ENCODE measurements at regions not wholly inside any gene's neighbourhood (a gene's known extent, or its start where the extent isn't known, plus 50 kb on each side); places are given as distances from the start of the nearest gene placed in this dataset.

GRCh38 chr7:68272507-68272906 lies 1275.9 kb downstream of the TYW1 start:
- Histone ChIP-seq H4K5ac (ENCODE audit: low read depth, low read length) (no peak overlapping the region), H3K4me1 (ENCODE audit: control insufficient read depth, insufficient read depth, low read length) (no peaks in the 10 kb centered on the region), H3K9ac (ENCODE audit: low read depth, low read length) (no peak overlapping the region), H3K27me3 (ENCODE audit: control insufficient read depth, insufficient read depth, low read length) (no peaks in the 10 kb centered on the region), H2BK15ac (ENCODE audit: low read depth, low read length) (no peak overlapping the region), H3K14ac (replicated peaks; ENCODE audit: low read depth, low read length) (no peak overlapping the region), H3K23ac (ENCODE audit: low read depth, low read length) (no peak overlapping the region), H3K27ac (ENCODE audit: insufficient read depth, low read length) (no peak overlapping the region), H4K20me1 (ENCODE audit: insufficient read depth, low read length) (no peaks in the 10 kb centered on the region), H3K9me1 (ENCODE audit: insufficient read depth, low read length) (no peaks in the 10 kb centered on the region), H3K4me3 (ENCODE audit: insufficient read depth, low read depth, low read length) (no peak overlapping the region), H2BK120ac (ENCODE audit: low read depth, low read length) (no peak overlapping the region), H3K4ac (ENCODE audit: low read depth, low read length) (no peak overlapping the region), H3K4me2 (ENCODE audit: low read depth, low read length) (no peak overlapping the region), H3K18ac (ENCODE audit: low read depth, low read length) (no peak overlapping the region), H4K91ac (ENCODE audit: insufficient read depth, low read depth, low read length) (no peak overlapping the region), H3K36me3 (ENCODE audit: control insufficient read depth, insufficient read depth, low read length) (no peaks in the 10 kb centered on the region), H3K79me1 (ENCODE audit: low read depth in 1 of 2, low read length in 2 of 2) (no peaks in the 10 kb centered on the region), H4K8ac (ENCODE audit: low read depth in 2 of 2, low read length in 2 of 2) (no peak overlapping the region), H2AK5ac (ENCODE audit: low read depth, low read length) (no peak overlapping the region), H2BK5ac (ENCODE audit: low read depth, low read length, poor library complexity, severe bottlenecking) (no peak overlapping the region), H3K56ac (ENCODE audit: extremely low read depth, insufficient read depth, low read length) (no peak overlapping the region), H3K9me3 (ENCODE audit: control insufficient read depth, insufficient read depth, low read length) (peaks cover 18% of the 10 kb centered on the region), H2AK9ac (replicated peaks; ENCODE audit: low read depth, low read length, poor library complexity) (no peak overlapping the region), H2AFZ (replicated peaks; ENCODE audit: low read length, poor library complexity) (no peak overlapping the region), H2BK20ac (ENCODE audit: low read depth, low read length) (no peak overlapping the region)
- ChIA-PET CTCF (interaction anchor here (0.5 kb wide), 1 partner anchor 61 kb away, joined by 7 read pairs; no protein-coding TSS in a partner anchor), POLR2A (ENCODE audit: unreplicated experiment) (no interaction called here)
- intact Hi-C loops (cut with micrococcal nuclease) (no loop called here), dilution Hi-C loops (cut with HindIII; ENCODE audit: low sequenced_read_pairs, unreplicated experiment) (no loop called here), in situ Hi-C loops (cut with MboI; ENCODE audit: low sequenced_read_pairs) (no loop called here)
- WGBS, 2 experiments (ENCODE audit: extremely low coverage in 2 of 2, insufficient read length in 1 of 2), result no CpG with 5 or more reads among the region's 1 CpG
- no peak for ATAC-seq (ENCODE audit: low read depth)
- no peak for DNase-seq
- no TSS peak for BruUV-seq (replicated peaks)
- no peak for TF ChIP-seq POLR2A (IDR thresholded peaks at IDR 0.05; ENCODE audit: low read depth, low read length)

All from IMR-90 (cell line).